DOHH2 (cell line): ENCODE measurements at regions not wholly inside any gene's neighbourhood (a gene's known extent, or its start where the extent isn't known, plus 50 kb on each side); places are given as distances from the start of the nearest gene placed in this dataset.
"Not testable (repeated sequence)": the region's sequence is repeated elsewhere in the genome, so short reads cannot be mapped to it uniquely, and the experiment has no call there.

Experiments used
- H3F3A ChIP-seq: fragments of 200-600 bp; sonication (generic), shearing (Covaris generic); 2 replicates; pipeline ENCODE4 v1.6.0; 2016; ENCODE audit warnings: antibody characterized with exemption, mild to moderate bottlenecking; ENCODE audit not compliant: control insufficient read depth, insufficient read depth
- H3K27ac ChIP-seq: fragments of 200-600 bp; sonication (generic); 2 replicates; pipeline ENCODE4 v1.5.1; 2014; ENCODE audit warnings: low read depth, mild to moderate bottlenecking, low read length, moderate library complexity
- H3K27me3 ChIP-seq: fragments of 200-600 bp; sonication (generic); 2 replicates; pipeline ENCODE4 v1.6.1; 2014; ENCODE audit warnings: mild to moderate bottlenecking, low read length, mixed read lengths; ENCODE audit not compliant: control insufficient read depth
- H3K36me3 ChIP-seq: fragments of 200-600 bp; sonication (generic); 2 replicates; pipeline ENCODE4 v1.6.1; 2014; ENCODE audit warnings: mild to moderate bottlenecking, low read length, moderate library complexity, mixed read lengths; ENCODE audit not compliant: control insufficient read depth
- H3K4me1 ChIP-seq: fragments of 200-600 bp; sonication (generic); 2 replicates; pipeline ENCODE4 v1.6.1; 2014; ENCODE audit warnings: mild to moderate bottlenecking, low read length, mixed read lengths; ENCODE audit not compliant: control insufficient read depth
- H3K4me2 ChIP-seq: fragments of 200-600 bp; sonication (generic); 2 replicates; pipeline ENCODE4 v1.6.0; 2014; ENCODE audit warnings: mild to moderate bottlenecking, low read length, moderate library complexity
- H3K4me3 ChIP-seq: fragments of 200-600 bp; sonication (generic); 2 replicates; pipeline ENCODE4 v1.5.1; 2014; ENCODE audit warnings: mild to moderate bottlenecking, low read length, mixed read lengths
- H3K79me2 ChIP-seq: fragments of 200-600 bp; sonication (generic); 2 replicates; pipeline ENCODE4 v1.6.1; 2014; ENCODE audit warnings: mild to moderate bottlenecking, low read length, mixed read lengths; ENCODE audit not compliant: control insufficient read depth
- H3K9me2 ChIP-seq: fragments of 200-600 bp; sonication (generic); replicated peaks from 2 replicates; pipeline ENCODE4 v1.6.1; 2014; ENCODE audit warnings: mild to moderate bottlenecking, low read length, mixed read lengths; ENCODE audit not compliant: control insufficient read depth
- H3K9me3 ChIP-seq: fragments of 200-600 bp; sonication (generic); 2 replicates; pipeline ENCODE4 v1.6.1; 2014; ENCODE audit warnings: antibody characterized with exemption, low read length, mixed read lengths; ENCODE audit not compliant: control insufficient read depth, insufficient read depth
- H4K20me1 ChIP-seq: fragments of 200-600 bp; sonication (generic); 2 replicates; pipeline ENCODE4 v1.6.0; 2014; ENCODE audit warnings: low read depth, mild to moderate bottlenecking, antibody characterized with exemption, low read length, moderate library complexity; ENCODE audit not compliant: control insufficient read depth, insufficient read depth
- EZH2phosphoT487 ChIP-seq: fragments of 200-600 bp; sonication (generic); IDR thresholded peaks from 2 replicates; pipeline ENCODE4 v1.6.1; 2017; ENCODE audit warnings: borderline replicate concordance, mild to moderate bottlenecking, antibody characterized with exemption, low read length, moderate library complexity, mixed read lengths
- TF ChIP-seq, protein P1 (sequence below): fragments of 200-600 bp; sonication (generic); IDR thresholded peaks from one replicate; pipeline ENCODE4 v1.5.1; 2014; ENCODE audit warnings: antibody characterized with exemption, mild to moderate bottlenecking, low read depth, low read length; ENCODE audit not compliant: poor library complexity, severe bottlenecking

DNA sequence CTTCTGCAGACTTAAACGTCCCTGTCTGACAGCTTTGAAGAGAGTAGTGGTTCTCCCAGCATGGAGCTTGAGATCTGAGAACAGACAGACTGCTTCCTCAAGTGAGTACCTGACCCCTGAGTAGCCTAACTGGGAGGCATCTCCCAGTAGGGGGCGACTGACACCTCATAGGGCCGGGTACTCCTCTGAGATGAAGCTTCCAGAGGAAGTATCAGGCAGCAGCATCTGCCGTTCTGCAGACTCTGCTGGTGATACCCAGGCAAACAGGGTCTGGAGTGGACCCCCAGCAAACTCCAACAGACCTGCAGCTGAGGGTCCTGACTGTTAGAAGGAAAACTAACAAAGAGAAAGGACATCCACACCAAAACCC is 174.4 kb downstream of the LRRC70 start:
- not testable (repeated sequence) for H3K27me3 ChIP-seq, H3K9me2 ChIP-seq, H3F3A ChIP-seq, H3K4me3 ChIP-seq, H3K79me2 ChIP-seq, H3K9me3 ChIP-seq, H4K20me1 ChIP-seq, H3K36me3 ChIP-seq, H3K4me1 ChIP-seq, H3K4me2 ChIP-seq, H3K27ac ChIP-seq

GRCh38 chr5:62752056-62752997 is 173.7 kb downstream of the LRRC70 start:
- H3K36me3 ChIP-seq, H3K27ac ChIP-seq, H3K27me3 ChIP-seq, H3K79me2 ChIP-seq, H4K20me1 ChIP-seq, H3K9me2 ChIP-seq, H3K4me2 ChIP-seq, H3K4me1 ChIP-seq, H3F3A ChIP-seq, H3K4me3 ChIP-seq, H3K9me3 ChIP-seq: not testable (repeated sequence)

DNA sequence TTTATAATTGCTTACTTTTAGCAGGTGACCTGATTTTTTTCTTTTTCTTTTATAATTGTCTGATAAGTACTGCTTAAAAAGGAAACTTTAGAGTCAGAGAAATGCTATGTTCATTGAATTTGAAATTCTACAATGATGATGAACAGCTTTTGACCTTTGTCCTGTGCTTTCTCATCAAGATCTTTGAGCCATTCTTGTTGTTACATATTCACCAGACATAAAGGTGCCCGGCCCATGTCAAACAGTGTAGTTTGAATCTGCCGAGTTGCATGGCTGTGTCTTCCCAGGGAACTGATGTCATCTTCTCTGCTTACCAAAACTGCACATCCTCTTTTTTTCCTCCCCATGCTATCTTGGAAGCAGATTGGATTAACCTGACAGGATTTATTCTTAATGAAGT is 163.6 kb downstream of the LRRC70 start:
- Histone ChIP-seq H3K9me2 (no peaks in the 10 kb centered on the region; the same call in 1 of the 2 replicates), H3K27me3 (0 out of 2 replicates have a peak, but pooled peaks cover 2% of the 10 kb centered on the region), H3K4me3 (no peak overlapping the region), H4K20me1 (no peaks in the 10 kb centered on the region), H3K79me2 (no peaks in the 10 kb centered on the region), H3K4me1 (no peaks in the 10 kb centered on the region), H3F3A (no peaks in the 10 kb centered on the region), H3K4me2 (no peak overlapping the region), H3K36me3 (no peaks in the 10 kb centered on the region), H3K27ac (no peak overlapping the region), H3K9me3 (no peaks in the 10 kb centered on the region)
- TF ChIP-seq, protein P1, sequence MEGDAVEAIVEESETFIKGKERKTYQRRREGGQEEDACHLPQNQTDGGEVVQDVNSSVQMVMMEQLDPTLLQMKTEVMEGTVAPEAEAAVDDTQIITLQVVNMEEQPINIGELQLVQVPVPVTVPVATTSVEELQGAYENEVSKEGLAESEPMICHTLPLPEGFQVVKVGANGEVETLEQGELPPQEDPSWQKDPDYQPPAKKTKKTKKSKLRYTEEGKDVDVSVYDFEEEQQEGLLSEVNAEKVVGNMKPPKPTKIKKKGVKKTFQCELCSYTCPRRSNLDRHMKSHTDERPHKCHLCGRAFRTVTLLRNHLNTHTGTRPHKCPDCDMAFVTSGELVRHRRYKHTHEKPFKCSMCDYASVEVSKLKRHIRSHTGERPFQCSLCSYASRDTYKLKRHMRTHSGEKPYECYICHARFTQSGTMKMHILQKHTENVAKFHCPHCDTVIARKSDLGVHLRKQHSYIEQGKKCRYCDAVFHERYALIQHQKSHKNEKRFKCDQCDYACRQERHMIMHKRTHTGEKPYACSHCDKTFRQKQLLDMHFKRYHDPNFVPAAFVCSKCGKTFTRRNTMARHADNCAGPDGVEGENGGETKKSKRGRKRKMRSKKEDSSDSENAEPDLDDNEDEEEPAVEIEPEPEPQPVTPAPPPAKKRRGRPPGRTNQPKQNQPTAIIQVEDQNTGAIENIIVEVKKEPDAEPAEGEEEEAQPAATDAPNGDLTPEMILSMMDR = no peak
- no peak for TF ChIP-seq EZH2phosphoT487

DNA sequence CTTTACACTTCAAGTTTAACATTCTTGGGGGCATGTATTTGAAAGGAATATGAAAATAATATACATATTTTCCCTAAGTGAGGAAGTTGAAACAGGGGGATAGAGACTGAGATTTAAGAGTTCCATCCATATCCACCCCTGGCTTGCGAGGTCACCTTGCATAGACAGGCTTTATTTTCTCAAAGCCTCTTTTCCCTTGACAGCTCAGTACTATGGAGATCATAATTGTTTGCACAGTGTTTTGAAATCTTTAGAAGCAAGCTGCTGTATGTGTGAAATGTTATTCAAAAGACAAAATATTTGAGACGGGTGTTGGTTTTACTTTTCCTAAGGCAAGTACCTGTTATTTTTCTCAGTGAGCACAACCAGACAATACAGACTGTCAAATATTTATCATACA is 163.1 kb downstream of the LRRC70 start:
- Histone ChIP-seq H3K36me3 (no peaks in the 10 kb centered on the region), H3K4me2 (no peak overlapping the region)
- TF ChIP-seq EZH2phosphoT487 = no peak
- TF ChIP-seq, protein P1 = no peak

More for the DNA sequence above, 163.1 kb downstream of the LRRC70 start:
- no peak overlapping the region for H3K27ac ChIP-seq
- H3K9me2 ChIP-seq = no peaks in the 10 kb centered on the region; the same call in 1 of the 2 replicates
- peaks cover 2% of the 10 kb centered on the region; the same call in 1 of the 2 replicates for H3K27me3 ChIP-seq
- no peaks in the 10 kb centered on the region for H3F3A ChIP-seq
- H3K4me3 ChIP-seq = no peak overlapping the region
- H3K4me1 ChIP-seq = no peaks in the 10 kb centered on the region
- no peaks in the 10 kb centered on the region for H3K9me3 ChIP-seq
- H3K79me2 ChIP-seq = no peaks in the 10 kb centered on the region
- no peaks in the 10 kb centered on the region for H4K20me1 ChIP-seq
